GM13976 (cell line): ENCODE measurements at regions not wholly inside any gene's neighbourhood (a gene's known extent, or its start where the extent isn't known, plus 50 kb on each side); places are given as distances from the start of the nearest gene placed in this dataset.

Experiments used
- DNase-seq: peaks from one replicate; pipeline ENCODE4 v3.0.0; 2012; ENCODE audit warnings: low spot score
- in situ Hi-C: fragments of 300-500 bp; cut with MboI; formaldehyde crosslinking; loops from one replicate; pipeline ENCODE4 v1.12.0; 2022; ENCODE audit warnings: low sequenced_read_pairs, mixed read lengths, inconsistent platforms; ENCODE audit not compliant: unreplicated experiment
- TF ChIP-seq, protein P1 (sequence below): IDR thresholded peaks from 2 replicates; pipeline ENCODE4 v1.5.1; 2012; ENCODE audit warnings: borderline replicate concordance, mild to moderate bottlenecking; ENCODE audit not compliant: insufficient read depth; ENCODE audit errors: extremely low read depth, missing control alignments, control extremely low read depth

- in situ Hi-C loops, result no loop called here
- TF ChIP-seq, protein P1, sequence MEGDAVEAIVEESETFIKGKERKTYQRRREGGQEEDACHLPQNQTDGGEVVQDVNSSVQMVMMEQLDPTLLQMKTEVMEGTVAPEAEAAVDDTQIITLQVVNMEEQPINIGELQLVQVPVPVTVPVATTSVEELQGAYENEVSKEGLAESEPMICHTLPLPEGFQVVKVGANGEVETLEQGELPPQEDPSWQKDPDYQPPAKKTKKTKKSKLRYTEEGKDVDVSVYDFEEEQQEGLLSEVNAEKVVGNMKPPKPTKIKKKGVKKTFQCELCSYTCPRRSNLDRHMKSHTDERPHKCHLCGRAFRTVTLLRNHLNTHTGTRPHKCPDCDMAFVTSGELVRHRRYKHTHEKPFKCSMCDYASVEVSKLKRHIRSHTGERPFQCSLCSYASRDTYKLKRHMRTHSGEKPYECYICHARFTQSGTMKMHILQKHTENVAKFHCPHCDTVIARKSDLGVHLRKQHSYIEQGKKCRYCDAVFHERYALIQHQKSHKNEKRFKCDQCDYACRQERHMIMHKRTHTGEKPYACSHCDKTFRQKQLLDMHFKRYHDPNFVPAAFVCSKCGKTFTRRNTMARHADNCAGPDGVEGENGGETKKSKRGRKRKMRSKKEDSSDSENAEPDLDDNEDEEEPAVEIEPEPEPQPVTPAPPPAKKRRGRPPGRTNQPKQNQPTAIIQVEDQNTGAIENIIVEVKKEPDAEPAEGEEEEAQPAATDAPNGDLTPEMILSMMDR, result no peak
- DNase-seq, result no peak
Measured at GRCh38 chr14:47852278-47852677, 176.9 kb upstream of the MDGA2 start.

GRCh38 chr14:47846008-47846407 is 170.6 kb upstream of the MDGA2 start:
- TF ChIP-seq, protein P1, result no peak
- no peak for DNase-seq
- in situ Hi-C loops, result no loop called here

DNA sequence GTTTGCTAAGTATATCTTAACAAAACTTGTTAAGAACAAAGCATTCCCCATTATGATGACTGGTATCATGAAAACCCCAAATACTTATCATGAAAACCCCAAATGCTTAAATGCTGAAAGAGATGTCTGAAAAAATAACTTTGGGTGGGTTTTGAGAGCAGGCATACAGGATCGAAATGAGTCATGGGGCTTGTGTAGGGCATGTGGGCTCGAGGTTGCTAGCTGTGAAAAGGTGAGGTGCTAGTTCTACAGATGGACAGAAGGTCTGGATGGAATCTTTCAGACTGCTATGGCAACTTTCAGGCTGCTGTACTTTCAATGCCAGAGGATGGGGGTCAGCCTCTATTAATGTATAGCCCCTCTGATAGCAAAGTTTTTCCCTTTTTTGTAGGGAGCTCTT is 167.8 kb upstream of the MDGA2 start:
- DNase-seq, result no peak
- TF ChIP-seq, protein P1, result no peak
- in situ Hi-C loops, result no loop called here

- DNase-seq, result no peak
- TF ChIP-seq, protein P1, result no peak
- in situ Hi-C loops, result no loop called here
Measured at GRCh38 chr14:47833011-47833410, 157.6 kb upstream of the MDGA2 start.

DNA sequence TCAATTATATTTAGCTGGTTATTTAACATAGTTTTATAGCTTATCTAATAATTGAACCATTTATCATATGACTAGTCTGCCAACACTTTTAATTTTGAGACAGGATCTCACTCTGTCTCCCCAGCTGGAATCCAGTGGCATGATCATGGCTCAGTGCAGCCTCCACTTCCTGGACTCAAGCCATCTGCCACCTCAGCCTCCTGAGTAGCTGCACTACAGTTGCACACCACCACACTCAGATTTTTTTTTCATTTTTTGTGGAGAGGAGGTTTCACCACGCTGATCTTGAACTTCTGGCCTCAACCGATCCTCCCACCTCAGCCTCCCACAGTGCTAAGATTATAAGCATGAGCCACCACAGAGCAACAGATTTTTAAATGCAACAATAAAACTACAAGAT is 151.4 kb upstream of the MDGA2 start:
- TF ChIP-seq, protein P1, result no peak
- DNase-seq, result no peak
- in situ Hi-C loops, result no loop called here

DNA sequence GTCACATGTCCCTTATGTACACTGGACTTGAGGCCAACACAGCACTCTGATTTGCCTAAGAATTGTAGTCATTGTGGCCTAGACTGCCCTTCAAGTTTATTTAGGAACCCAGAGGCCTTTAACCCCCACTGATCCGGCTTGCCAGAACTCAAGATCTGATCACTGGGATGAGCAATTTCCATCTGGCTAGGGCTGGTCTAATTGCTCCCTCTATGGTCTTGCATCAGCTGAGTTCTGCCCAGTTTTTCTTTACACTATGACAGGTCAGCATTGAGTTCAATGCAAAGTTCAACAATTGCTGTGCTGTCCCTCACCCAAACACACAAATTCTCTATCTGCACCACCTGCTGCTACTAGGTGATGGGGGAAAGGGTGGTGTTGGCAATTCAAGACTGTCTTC is 146.9 kb upstream of the MDGA2 start:
- in situ Hi-C loops, result no loop called here
- no peak for DNase-seq
- TF ChIP-seq, protein P1, result no peak

DNA sequence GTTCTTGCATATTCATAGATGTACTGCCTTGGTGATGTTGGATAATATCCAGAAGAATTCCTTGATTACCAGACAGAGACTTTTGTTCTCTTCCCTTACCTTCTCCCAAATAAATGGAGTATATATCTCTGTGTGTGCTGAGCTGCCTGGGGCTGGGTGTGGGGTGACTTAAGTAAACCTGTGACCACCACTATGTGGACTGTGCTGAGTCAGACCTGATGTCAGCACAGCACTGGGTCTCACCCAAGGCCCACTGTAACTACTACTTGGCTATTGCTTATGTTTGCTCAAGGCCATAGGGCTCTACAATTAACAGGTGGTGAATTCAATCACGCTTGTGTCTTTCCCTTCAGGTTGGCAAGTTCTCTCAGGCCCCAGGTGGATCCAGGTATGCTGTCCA is 145.7 kb upstream of the MDGA2 start:
- no peak for DNase-seq
- TF ChIP-seq, protein P1, result no peak
- in situ Hi-C loops, result no loop called here
